DMS 273 (cell line): ENCODE measurements at regions not wholly inside any gene's neighbourhood (a gene's known extent, or its start where the extent isn't known, plus 50 kb on each side); places are given as distances from the start of the nearest gene placed in this dataset.
"Not testable (repeated sequence)": the region's sequence is repeated elsewhere in the genome, so short reads cannot be mapped to it uniquely, and the experiment has no call there.

ENCODE experiments used
- DNase-seq: peaks from one replicate; lab custom pipeline; 2025; ENCODE audit not compliant: unreplicated experiment; lab: John Stamatoyannopoulos, UW

GRCh38 chr5:3489239-3489843, 106.3 kb upstream of the IRX1 start:
- DNase-seq: no peak

- DNase-seq: no peak
Measured at GRCh38 chr5:3484836-3485235, 110.8 kb upstream of the IRX1 start.

GRCh38 chr5:3481175-3481574, 114.5 kb upstream of the IRX1 start:
- DNase-seq: no peak

- no peak for DNase-seq
Measured at GRCh38 chr5:3475674-3476073, 120.0 kb upstream of the IRX1 start.

GRCh38 chr5:3466392-3466791, 129.2 kb upstream of the IRX1 start:
- DNase-seq: no peak

DNA sequence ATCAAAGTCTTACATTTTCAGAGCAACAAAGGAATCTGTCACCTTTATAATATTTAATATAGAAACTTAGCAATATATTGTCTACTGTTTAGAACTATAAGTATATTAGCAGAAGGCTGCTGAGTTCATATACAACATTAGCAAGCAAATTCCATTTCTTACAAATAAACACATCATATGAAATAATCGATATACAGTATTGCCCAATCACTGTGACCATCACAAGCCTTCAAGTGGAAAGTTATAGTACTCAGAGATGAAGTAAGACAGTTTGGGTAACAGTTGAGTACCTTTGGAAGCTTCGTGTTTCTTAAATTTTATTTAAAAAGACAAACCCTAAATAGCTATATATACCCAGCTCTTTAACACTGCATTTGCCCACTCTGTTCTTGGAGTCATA, 135.2 kb upstream of the IRX1 start:
- DNase-seq: no peak

DNA sequence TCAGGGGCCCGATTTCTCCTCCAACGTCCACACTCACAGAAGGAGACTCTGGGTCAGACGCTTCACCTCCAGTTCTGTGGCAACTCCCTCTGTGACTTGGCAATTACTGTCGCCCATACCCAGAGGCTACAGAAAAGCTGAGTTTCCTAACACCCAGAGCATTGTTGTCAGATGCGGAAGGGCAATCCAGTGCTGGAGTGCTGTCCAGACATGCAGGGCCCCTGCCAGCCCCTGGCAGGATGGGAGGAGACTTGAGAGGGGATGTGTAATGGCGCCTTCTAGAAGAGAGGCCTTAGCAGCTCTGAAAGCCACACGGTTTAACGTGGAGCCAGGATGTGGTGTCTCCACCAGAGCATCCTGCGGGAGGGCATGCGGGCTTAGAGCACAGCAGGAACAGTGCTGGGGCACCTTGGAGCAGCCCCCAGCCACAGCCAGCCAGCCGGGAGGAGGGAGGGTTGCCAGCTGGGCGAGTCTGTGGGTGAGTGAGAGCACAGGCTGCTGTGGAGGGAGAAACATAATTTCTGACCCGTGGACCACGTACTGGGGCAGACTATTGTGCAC, 139.4 kb upstream of the IRX1 start:
- DNase-seq: no peak

DNA sequence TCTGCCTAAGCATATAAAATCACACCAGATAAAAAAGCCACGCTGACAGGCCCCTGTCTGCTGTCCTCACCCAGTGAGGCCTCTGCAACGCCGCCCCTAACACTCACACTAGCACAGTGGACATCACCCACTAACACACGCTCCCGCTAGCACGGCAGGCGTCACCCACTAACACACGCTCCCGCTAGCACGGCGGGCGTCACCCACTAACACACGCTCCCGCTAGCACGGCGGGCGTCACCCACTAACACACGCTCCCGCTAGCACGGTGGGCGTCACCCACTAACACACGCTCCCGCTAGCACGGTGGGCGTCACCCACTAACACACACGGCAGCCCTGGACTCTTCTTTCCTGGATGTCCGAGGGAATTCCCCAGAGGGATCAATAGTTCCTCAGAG, 141.6 kb upstream of the IRX1 start:
- not testable (repeated sequence) for DNase-seq

GRCh38 chr5:3452622-3453021, 143.0 kb upstream of the IRX1 start:
- no peak for DNase-seq

GRCh38 chr5:3451961-3452360, 143.7 kb upstream of the IRX1 start:
- no peak for DNase-seq

DNA sequence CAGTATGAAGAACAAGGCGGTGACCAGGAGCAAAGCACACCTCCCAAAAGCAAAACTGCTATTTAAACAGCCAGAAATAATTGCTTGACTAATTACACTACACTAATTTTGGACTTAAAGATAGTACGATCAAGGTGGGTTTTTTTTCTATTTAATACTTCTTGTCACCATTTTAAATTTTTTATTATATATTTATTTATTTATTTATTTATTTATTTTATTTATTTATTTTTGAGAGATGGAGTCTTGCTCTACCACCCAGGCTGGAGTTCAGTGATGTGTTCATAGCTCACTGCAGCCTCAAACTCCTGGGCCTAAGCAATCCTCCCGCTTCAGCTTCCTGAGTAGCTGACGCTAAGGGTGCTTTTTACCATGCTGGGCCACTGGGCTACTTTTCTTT, 146.2 kb upstream of the IRX1 start:
- DNase-seq: no peak

DNA sequence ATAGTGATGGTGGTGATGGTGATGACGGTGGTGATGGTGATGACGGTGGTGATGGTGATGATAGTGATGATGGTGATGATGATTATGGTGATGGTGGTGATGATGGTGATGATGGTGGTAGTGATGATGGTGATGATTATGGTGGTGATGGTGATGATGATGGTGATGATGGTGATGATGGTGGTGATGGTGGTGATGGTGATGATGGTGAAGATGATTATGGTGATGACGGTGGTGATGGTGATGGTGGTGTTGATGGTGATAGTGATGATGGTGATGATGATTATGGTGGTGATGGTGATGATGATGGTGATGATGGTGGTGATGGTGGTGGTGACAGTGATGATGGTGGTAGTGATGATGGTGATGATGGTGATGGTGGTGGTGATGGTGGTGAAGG, 149.2 kb upstream of the IRX1 start:
- DNase-seq: no peak

DNA sequence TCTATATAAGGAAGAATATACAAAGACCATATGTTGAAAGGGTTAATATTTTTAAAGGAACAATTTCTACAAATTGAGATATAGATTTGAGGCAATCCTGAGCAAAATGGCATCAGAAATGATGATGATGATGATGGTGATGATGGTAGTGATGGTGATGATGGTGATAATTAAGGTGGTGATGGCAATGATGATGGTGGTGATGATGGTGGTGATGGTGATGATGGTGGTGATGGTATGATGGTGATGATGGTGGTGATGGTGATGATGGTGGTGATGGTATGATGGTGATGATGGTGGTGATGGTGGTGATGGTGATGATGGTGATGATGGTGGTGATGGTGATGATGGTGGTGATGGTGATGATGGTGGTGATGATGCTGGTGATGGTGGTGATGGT, 150.1 kb upstream of the IRX1 start:
- not testable (repeated sequence) for DNase-seq

- no peak for DNase-seq
Measured at GRCh38 chr5:3432135-3432534, 163.5 kb upstream of the IRX1 start.

DNA sequence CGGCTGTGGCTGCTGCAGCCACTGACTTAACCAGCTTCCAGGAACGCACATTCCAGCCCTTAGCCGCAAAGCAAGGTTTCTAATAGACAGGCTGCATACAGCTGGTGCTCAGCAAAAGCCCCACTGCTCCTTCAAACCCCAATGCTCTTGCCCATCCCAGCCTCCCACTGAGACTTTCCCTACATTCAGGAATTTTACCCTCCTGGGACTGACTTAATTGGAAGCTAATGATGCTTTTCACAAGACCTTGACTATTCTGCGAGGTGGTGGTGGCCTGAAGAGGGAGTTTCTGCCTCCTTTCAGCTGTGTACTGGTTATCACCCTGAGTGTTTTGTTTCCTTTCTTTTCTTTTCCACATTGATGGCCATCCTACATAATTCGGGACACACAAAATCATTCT, 164.9 kb upstream of the IRX1 start:
- DNase-seq: no peak

DNA sequence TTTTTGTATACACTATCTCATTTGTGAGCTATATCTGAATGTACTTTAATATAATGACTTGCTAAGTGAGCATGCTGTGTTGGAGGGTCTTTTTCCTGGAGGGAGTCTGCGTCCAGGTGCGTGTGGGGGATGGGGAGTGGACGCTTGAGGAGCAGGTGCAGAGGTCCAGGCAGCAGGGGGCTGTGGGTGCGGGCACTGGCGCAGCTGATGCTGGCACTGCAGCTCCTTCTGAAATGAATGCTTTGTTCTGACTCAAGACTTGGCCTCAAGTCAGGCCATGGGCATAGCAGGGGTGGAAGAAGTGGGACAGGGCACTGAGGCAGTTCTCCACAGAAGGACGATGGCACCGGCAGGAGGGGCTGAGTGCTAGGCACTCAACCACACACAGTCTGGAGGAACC, 165.7 kb upstream of the IRX1 start:
- DNase-seq: no peak

DNA sequence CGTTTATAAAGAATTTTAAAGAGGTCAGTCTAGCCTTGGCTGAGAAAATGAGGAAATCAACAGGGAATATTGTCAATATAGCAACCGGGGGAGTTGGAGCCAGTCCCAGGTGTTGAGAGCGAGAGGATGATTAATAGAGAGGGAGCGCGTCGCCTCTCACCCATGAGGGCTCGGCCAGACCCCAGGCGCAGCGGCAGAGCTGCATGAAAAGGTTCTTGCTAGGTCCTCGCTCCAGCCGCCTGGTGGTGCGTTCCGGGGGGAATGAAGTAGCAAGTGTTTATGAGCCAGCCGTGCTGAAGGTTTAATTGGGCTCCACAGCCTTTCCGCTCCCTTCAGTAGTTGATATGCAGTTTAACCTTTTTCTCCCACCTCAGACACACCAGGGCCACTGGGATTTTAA, 167.3 kb upstream of the IRX1 start:
- DNase-seq: peak; percentile 1

GRCh38 chr5:3424946-3425345, 170.7 kb upstream of the IRX1 start:
- DNase-seq: no peak

DNA sequence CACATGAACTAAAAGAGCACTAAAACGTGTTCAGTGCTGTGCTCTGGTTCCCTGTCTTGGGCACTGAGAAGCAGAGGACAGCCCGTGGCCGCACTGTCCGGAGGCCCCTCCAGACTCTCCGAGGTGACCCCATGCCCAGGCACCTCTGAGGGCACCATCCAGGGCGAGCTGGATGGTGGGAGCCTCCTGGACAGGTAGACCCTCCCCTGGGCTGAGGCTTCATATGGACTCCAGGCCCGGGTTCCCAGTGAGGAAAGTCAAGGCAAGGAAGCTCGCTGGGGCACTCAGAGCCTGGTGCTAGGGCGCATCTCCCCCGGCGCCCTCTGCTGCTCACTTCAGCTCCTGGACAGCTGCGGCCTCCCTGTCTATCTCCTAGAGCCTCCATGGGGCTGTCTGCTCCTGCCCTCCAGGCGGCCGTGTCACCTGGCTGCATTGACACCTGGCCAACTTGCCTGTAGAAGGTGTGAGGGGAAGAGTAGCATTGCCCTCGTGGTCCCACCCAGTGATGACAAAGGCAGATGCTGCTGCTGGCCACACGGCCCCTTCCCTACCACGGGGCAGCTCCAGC, 178.2 kb upstream of the IRX1 start:
- DNase-seq: no peak

- DNase-seq: no peak
Measured at GRCh38 chr5:3414371-3414770, 181.3 kb upstream of the IRX1 start.

DNA sequence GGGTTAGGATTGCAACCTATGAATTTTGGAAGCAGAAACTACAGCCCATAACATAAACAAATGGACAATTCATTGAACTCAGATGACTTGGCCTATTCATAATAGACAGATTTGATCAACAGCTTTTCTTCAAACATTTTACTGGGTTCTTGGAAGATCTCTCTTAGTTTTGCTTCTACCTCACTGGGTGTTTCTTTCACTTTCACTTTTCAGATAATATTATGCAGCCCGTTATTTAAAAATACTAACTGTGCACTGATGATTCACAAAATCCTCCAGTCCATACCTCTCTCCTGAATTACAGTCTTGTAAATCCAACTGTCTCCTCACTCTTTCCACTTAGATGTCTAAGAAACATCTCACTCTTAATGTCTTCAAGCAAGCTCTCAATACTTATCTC, 183.5 kb upstream of the IRX1 start:
- no peak for DNase-seq

- no peak for DNase-seq
Measured at GRCh38 chr5:3411363-3411762, 184.3 kb upstream of the IRX1 start.

GRCh38 chr5:3401635-3402034, 194.0 kb upstream of the IRX1 start:
- no peak for DNase-seq
